GM12801 (cell line): ENCODE measurements at regions not wholly inside any gene's neighbourhood (a gene's known extent, or its start where the extent isn't known, plus 50 kb on each side); places are given as distances from the start of the nearest gene placed in this dataset.

Experiments used
- CTCF ChIP-seq: IDR thresholded peaks from one replicate; pipeline ENCODE4 v1.5.1; 2011; ENCODE audit warnings: control low read depth; ENCODE audit not compliant: insufficient read length; ENCODE audit errors: extremely low read depth

GRCh38 chr13:39952249-39953233 is 297.1 kb downstream of the COG6 start:
- TF ChIP-seq CTCF = no peak

- no peak for TF ChIP-seq CTCF
Measured at GRCh38 chr13:39954476-39954875, 299.0 kb downstream of the COG6 start.

- TF ChIP-seq CTCF = no peak
Measured at GRCh38 chr13:39955560-39955959, 300.1 kb downstream of the COG6 start.

- no peak for TF ChIP-seq CTCF
Measured at GRCh38 chr13:39956036-39956435, 300.6 kb downstream of the COG6 start.

- TF ChIP-seq CTCF = no peak
Measured at GRCh38 chr13:39957868-39958677, 302.6 kb downstream of the COG6 start.

- TF ChIP-seq CTCF = no peak
Measured at GRCh38 chr13:39959497-39960144, 304.2 kb downstream of the COG6 start.

GRCh38 chr13:39960191-39960590 is 304.7 kb downstream of the COG6 start:
- no peak for TF ChIP-seq CTCF
